ENCODE measurements at regions not wholly inside any gene's neighbourhood (a gene's known extent, or its start where the extent isn't known, plus 50 kb on each side); places are given as distances from the start of the nearest gene placed in this dataset.

DNA sequence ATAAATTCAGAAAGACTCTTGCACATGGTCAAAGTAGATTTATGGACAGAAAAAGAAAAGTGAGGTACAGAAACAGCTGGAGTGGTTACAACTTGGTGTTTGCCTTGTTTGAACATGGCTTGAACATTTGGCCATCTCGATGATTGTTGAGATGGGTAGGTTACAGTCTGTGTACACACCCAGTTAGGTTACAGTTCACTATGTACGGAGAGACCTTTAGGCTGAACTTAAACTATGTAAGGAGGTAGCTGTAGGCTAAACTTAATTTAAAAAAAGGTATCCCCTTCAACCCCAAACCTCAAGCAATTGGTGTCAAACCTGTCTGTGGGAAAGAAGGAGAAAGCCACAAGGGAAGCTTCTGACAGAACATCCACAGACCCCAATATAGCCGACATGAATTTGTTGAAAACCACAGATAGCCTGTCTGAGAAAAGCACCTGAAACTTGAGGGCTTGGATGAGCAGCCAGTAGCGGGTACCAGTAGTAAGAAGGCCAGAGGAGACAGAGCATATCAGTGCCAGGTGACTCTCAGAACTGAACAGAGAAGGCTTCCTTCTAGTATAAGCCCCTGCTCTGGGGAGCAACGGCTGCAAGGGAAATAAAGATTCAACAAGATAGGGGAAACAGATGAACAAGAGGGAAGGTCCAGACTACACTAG lies 247.9 kb upstream of the GALNTL6 start:
- no peak for DNase-seq (ENCODE audit: low read depth)
- H3K4me3 ChIP-seq (ENCODE audit: low read depth, low read length) = no peak overlapping the region
- TF ChIP-seq, protein P1, sequence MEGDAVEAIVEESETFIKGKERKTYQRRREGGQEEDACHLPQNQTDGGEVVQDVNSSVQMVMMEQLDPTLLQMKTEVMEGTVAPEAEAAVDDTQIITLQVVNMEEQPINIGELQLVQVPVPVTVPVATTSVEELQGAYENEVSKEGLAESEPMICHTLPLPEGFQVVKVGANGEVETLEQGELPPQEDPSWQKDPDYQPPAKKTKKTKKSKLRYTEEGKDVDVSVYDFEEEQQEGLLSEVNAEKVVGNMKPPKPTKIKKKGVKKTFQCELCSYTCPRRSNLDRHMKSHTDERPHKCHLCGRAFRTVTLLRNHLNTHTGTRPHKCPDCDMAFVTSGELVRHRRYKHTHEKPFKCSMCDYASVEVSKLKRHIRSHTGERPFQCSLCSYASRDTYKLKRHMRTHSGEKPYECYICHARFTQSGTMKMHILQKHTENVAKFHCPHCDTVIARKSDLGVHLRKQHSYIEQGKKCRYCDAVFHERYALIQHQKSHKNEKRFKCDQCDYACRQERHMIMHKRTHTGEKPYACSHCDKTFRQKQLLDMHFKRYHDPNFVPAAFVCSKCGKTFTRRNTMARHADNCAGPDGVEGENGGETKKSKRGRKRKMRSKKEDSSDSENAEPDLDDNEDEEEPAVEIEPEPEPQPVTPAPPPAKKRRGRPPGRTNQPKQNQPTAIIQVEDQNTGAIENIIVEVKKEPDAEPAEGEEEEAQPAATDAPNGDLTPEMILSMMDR (IDR thresholded peaks at IDR 0.05; ENCODE audit: low read depth, low read length, missing control alignments) = no peak

DNA sequence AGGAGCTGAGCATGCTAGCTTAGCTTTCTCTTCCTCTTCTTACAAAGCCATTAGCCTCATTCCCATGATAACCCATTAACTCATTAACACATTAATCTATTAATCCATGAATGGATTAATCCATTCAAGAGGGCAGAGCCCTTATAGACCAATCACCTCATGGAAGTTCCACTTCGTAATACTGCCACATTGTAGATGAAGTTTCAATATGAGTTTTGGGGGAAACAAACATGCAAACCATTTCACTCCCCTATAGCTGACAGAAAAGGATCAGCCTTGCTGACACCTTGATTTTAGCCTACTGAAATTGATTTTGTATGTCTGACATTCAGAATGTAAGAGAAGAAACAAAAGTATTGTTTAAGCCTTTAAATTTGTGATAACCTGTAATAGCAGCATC lies 251.8 kb upstream of the GALNTL6 start:
- TF ChIP-seq, protein P1 (IDR thresholded peaks at IDR 0.05; ENCODE audit: low read depth, low read length, missing control alignments) = no peak
- H3K4me3 ChIP-seq (ENCODE audit: low read depth, low read length) = no peak overlapping the region
- DNase-seq (ENCODE audit: low read depth) = no peak

DNA sequence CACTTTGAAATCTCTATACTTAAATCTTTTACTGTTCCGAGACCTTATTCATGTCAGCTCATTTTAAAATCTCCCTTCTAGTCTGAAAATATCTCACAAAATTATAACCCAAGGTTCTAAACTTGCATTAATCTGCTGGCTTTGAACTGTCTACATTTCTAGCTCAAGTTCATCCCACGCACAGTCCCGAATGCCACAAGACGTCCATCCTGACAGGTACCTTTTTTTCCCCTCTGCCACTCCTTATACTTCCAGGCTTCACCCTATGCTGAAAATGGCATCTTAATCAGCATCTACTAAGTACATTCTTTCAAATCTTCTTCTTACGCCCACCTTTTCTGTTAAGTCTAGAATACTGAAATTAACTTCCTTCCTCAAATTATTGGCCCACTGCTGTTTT lies 259.2 kb upstream of the GALNTL6 start:
- H3K4me3 ChIP-seq (ENCODE audit: low read depth, low read length) = no peak overlapping the region
- TF ChIP-seq, protein P1 (IDR thresholded peaks at IDR 0.05; ENCODE audit: low read depth, low read length, missing control alignments) = no peak
- DNase-seq (ENCODE audit: low read depth) = no peak

DNA sequence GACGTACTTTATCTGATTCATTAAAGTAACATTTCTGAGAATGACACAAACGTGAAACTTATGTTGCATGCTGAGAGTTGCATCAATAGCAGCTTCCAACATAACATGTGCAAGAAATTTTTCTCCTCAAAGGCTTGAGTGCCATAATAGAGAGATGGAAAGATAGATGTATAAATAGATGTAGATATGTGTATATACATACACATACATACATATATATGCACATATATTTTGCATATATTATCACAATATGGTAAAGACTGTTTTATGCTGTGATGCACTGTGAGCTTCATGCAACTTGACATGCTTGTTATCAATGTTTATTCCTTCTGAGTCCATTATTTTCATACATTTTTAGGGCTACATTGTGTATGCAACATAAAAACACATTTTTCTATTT lies 270.6 kb upstream of the GALNTL6 start:
- DNase-seq (ENCODE audit: low read depth) = no peak
- TF ChIP-seq, protein P1 (IDR thresholded peaks at IDR 0.05; ENCODE audit: low read depth, low read length, missing control alignments) = no peak
- no peak overlapping the region for H3K4me3 ChIP-seq (ENCODE audit: low read depth, low read length)

DNA sequence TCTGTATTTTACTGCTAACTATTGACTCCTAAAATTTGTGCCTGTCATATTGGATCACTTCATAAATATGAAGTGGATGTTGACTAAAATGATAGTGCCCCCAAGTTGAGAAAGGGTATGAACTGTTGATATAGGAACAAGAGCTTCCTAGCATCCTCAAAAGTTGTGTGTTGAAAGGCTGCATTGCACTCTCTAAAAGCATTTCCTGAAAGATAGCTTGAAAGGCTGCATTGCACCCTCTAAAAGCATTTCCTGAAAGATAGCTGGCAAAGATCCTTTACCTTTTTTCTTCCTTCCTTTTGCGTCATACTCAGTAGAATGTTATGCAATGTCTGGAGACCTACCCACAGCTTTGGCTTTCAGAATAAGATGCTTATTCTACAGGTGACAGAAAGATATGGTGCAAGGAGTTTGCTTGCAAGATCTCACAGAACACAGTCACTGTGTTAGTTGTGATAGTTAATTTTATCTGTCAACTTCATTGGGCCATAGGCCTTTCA lies 274.6 kb upstream of the GALNTL6 start:
- H3K4me3 ChIP-seq (ENCODE audit: low read depth, low read length) = no peak overlapping the region
- no peak for DNase-seq (ENCODE audit: low read depth)
- TF ChIP-seq, protein P1 (IDR thresholded peaks at IDR 0.05; ENCODE audit: low read depth, low read length, missing control alignments) = no peak

DNA sequence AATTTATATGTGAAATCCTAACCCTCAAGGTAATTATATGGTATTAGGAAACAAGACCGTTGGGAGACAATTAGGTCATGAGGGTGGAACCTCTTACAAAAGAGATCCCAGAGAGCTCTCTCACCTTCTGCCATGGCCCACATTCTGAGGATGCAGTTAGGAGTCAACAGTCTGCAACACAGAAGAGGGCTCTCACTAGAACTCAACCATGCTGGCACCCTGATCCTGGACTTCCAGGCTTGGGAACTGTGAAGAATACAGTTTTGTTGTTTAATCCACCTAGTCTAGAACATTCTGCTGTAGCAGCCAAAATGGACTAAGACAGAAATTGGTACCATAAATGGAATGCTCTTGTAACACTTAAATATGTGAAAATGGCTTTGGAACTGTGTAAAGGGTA lies 278.8 kb upstream of the GALNTL6 start:
- TF ChIP-seq, protein P1 (IDR thresholded peaks at IDR 0.05; ENCODE audit: low read depth, low read length, missing control alignments) = no peak
- DNase-seq (ENCODE audit: low read depth) = no peak
- H3K4me3 ChIP-seq (ENCODE audit: low read depth, low read length) = no peak overlapping the region

DNA sequence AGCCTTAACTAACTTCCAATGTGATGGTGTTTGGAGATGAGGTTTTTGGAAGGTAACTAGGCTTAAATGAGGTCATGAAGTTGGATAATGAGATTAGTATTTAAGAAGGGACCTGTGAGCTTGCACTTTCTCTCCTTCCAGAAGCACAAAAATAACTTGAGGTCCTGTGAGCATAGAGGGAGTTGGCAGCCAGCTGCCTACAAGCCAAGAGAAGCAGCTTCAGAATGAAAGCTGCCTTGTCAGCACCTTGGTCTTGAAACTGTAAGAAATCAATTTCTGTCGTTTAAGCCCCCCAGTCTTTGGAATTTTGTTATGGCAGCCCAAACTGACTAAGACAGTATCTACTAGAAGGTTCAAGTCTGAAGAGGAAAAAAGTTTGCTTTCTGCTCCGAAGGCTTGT lies 280.2 kb upstream of the GALNTL6 start:
- no peak overlapping the region for H3K4me3 ChIP-seq (ENCODE audit: low read depth, low read length)
- DNase-seq (ENCODE audit: low read depth) = no peak
- TF ChIP-seq, protein P1 (IDR thresholded peaks at IDR 0.05; ENCODE audit: low read depth, low read length, missing control alignments) = no peak
